H1 (cell line): ENCODE measurements at regions not wholly inside any gene's neighbourhood (a gene's known extent, or its start where the extent isn't known, plus 50 kb on each side); places are given as distances from the start of the nearest gene placed in this dataset.
A peak's percentile ranks its signal among the peaks of the same experiment; 100 is the strongest.

Experiments
- CTCF ChIA-PET: fragments of 300-600 bp; sonication (Branson Sonifier 250); formaldehyde crosslinking; loops from one replicate; lab custom pipeline; 2021; ENCODE audit not compliant: partially characterized antibody; lab: Charles Lee
- POLR2A ChIA-PET: fragments of 300-600 bp; sonication (Branson Sonifier 250); formaldehyde crosslinking; loops from one replicate; lab custom pipeline; 2021; ENCODE audit warnings: inconsistent platforms; ENCODE audit not compliant: partially characterized antibody; lab: Charles Lee
- DNase-seq, 2 experiments: peaks; one replicate each; pipeline versions ENCODE4 v3.0.0 to v3.0.0-alpha.2; 2010 to 2022; ENCODE audit warnings: low spot score in 2 of 2, low read depth in 1 of 2, mixed read lengths in 1 of 2
- FAIRE-seq: peaks from 2 replicates; lab custom pipeline; 2011; peaks lifted over from hg19 to GRCh38; lab: Jason Lieb, UNC
- H2AFZ ChIP-seq: 2 replicates; pipeline ENCODE4 v1.8.1; 2012; ENCODE audit warnings: low read length, inconsistent platforms
- H2AK5ac ChIP-seq: 2 replicates; pipeline ENCODE4 v1.6.1; 2013; ENCODE audit warnings: low read depth, low read length
- H2BK120ac ChIP-seq: replicated peaks from 2 replicates; pipeline ENCODE3; 2013; ENCODE audit warnings: low read depth, low read length, inconsistent platforms
- H2BK12ac ChIP-seq: 2 replicates; pipeline ENCODE4 v1.6.1; 2013; ENCODE audit warnings: low read depth, low read length
- H2BK15ac ChIP-seq: 2 replicates; pipeline ENCODE4 v1.6.1; 2013; ENCODE audit warnings: low read length
- H2BK20ac ChIP-seq: 2 replicates; pipeline ENCODE4 v1.6.1; 2013; ENCODE audit warnings: low read length
- H2BK5ac ChIP-seq: 2 replicates; pipeline ENCODE4 v1.6.1; 2013; ENCODE audit warnings: low read depth, low read length
- H3K14ac ChIP-seq: 2 replicates; pipeline ENCODE4 v1.6.1; 2013; ENCODE audit warnings: inconsistent platforms; ENCODE audit not compliant: insufficient read length
- H3K18ac ChIP-seq: 2 replicates; pipeline ENCODE4 v1.6.1; 2013; ENCODE audit warnings: low read length; ENCODE audit errors: extremely low read depth
- H3K23ac ChIP-seq: 2 replicates; pipeline ENCODE4 v1.6.1; 2013; ENCODE audit warnings: inconsistent platforms; ENCODE audit not compliant: insufficient read length
- H3K23me2 ChIP-seq: 2 replicates; pipeline ENCODE4 v1.6.1; 2013; ENCODE audit warnings: low read depth, low read length
- H3K27ac ChIP-seq: 2 replicates; pipeline ENCODE4 v1.6.1; 2011; ENCODE audit warnings: low read depth, low read length, inconsistent platforms
- H3K27me3 ChIP-seq, 4 experiments: replicated peaks in 1 of 4; 1 replicate in 1 of 4; 2 replicates in 3 of 4; pipeline versions ENCODE4 v1.6.1 to v1.8.1; 2011 to 2013; ENCODE audit warnings: low read length in 3 of 4, mild to moderate bottlenecking in 3 of 4, inconsistent platforms in 2 of 4, mixed read lengths in 2 of 4, moderate library complexity in 1 of 4; ENCODE audit not compliant: control insufficient read depth in 3 of 4, insufficient read depth in 3 of 4; ENCODE audit errors: extremely low read depth in 1 of 4
- H3K36me3 ChIP-seq, 4 experiments: 2 replicates each; pipeline versions ENCODE4 v1.6.1 to v1.8.1; 2011 to 2013; ENCODE audit warnings: mild to moderate bottlenecking in 4 of 4, low read length in 3 of 4, moderate library complexity in 2 of 4, control low read depth in 1 of 4, inconsistent platforms in 1 of 4; ENCODE audit not compliant: insufficient read depth in 4 of 4, control insufficient read depth in 2 of 4
- H3K4ac ChIP-seq: replicated peaks from 2 replicates; pipeline ENCODE3; 2013; ENCODE audit warnings: low read length, low read depth, mixed read lengths, inconsistent platforms; ENCODE audit not compliant: insufficient read length
- H3K4me1 ChIP-seq, 4 experiments: replicated peaks in 1 of 4; 1 replicate in 1 of 4; 2 replicates in 3 of 4; pipeline versions ENCODE4 v1.6.1 to v1.8.1; 2011 to 2013; ENCODE audit warnings: low read length in 3 of 4, inconsistent platforms in 2 of 4, mixed read lengths in 1 of 4; ENCODE audit not compliant: insufficient read depth in 4 of 4, control insufficient read depth in 3 of 4
- H3K4me2 ChIP-seq, 2 experiments: 2 replicates each; pipeline versions ENCODE4 v1.6.1 to v1.8.1; 2011 to 2013; ENCODE audit warnings: low read depth in 2 of 2, low read length in 2 of 2, control low read depth in 1 of 2, inconsistent platforms in 1 of 2, mild to moderate bottlenecking in 1 of 2; ENCODE audit not compliant: insufficient read depth in 1 of 2
- H3K4me3 ChIP-seq, 4 experiments: fragments of 200-600, 300-600 bp in 1 of 4; sonication (generic), shearing (Covaris generic), sonication (Bioruptor Twin) in 1 of 4; 2 replicates each; pipeline versions ENCODE4 v1.5.1 to v1.8.1; 2011 to 2016; ENCODE audit warnings: low read length in 4 of 4, low read depth in 3 of 4, control low read depth in 2 of 4, inconsistent platforms in 2 of 4, mild to moderate bottlenecking in 2 of 4, mixed read lengths in 1 of 4, moderate library complexity in 1 of 4; ENCODE audit not compliant: insufficient read depth in 2 of 4; ENCODE audit errors: extremely low read depth in 1 of 4
- H3K56ac ChIP-seq: replicated peaks from 2 replicates; pipeline ENCODE3; 2013; ENCODE audit warnings: low read depth, mild to moderate bottlenecking, mixed read lengths, low read length, inconsistent platforms; ENCODE audit not compliant: insufficient read length
- H3K79me1 ChIP-seq: 2 replicates; pipeline ENCODE4 v1.6.1; 2013; ENCODE audit warnings: low read depth, low read length, control low read depth
- H3K79me2 ChIP-seq, 2 experiments: 2 replicates each; pipeline versions ENCODE4 v1.6.1 to v1.8.1; 2012 to 2013; ENCODE audit warnings: low read length in 2 of 2, mild to moderate bottlenecking in 2 of 2, inconsistent platforms in 1 of 2; ENCODE audit not compliant: insufficient read depth in 2 of 2, control insufficient read depth in 1 of 2
- H3K9ac ChIP-seq, 4 experiments: replicated peaks in 1 of 4; 1 replicate in 1 of 4; 2 replicates in 3 of 4; pipeline versions ENCODE4 v1.6.1 to v1.8.1; 2011 to 2013; ENCODE audit warnings: low read depth in 3 of 4, low read length in 3 of 4, control low read depth in 2 of 4, mild to moderate bottlenecking in 2 of 4, moderate library complexity in 2 of 4, inconsistent platforms in 1 of 4; ENCODE audit errors: extremely low read depth in 1 of 4
- H3K9me3 ChIP-seq, 2 experiments: 2 replicates each; pipeline versions ENCODE4 v1.6.1 to v1.8.1; 2012 to 2013; ENCODE audit warnings: mild to moderate bottlenecking in 2 of 2, moderate library complexity in 2 of 2, control low read depth in 1 of 2, inconsistent platforms in 1 of 2, low read depth in 1 of 2, low read length in 1 of 2, mixed read lengths in 1 of 2; ENCODE audit not compliant: insufficient read depth in 2 of 2
- H4K20me1 ChIP-seq, 2 experiments: replicated peaks in 1 of 2; 2 replicates each; pipeline versions ENCODE3 to v1.8.1; 2011 to 2013; ENCODE audit warnings: inconsistent platforms in 2 of 2, low read length in 2 of 2, mild to moderate bottlenecking in 1 of 2; ENCODE audit not compliant: insufficient read depth in 2 of 2, control insufficient read depth in 1 of 2
- H4K5ac ChIP-seq: 2 replicates; pipeline ENCODE4 v1.6.1; 2013; ENCODE audit warnings: low read length, low read depth, mixed read lengths, inconsistent platforms; ENCODE audit not compliant: insufficient read length
- H4K8ac ChIP-seq: 2 replicates; pipeline ENCODE4 v1.8.0; 2013; ENCODE audit warnings: mild to moderate bottlenecking, moderate library complexity, low read length, inconsistent platforms; ENCODE audit not compliant: insufficient read depth; ENCODE audit errors: extremely low read depth
- H4K91ac ChIP-seq: replicated peaks from 2 replicates; pipeline ENCODE3; 2013; ENCODE audit warnings: low read length, mixed read lengths, inconsistent platforms; ENCODE audit not compliant: insufficient read length
- CEBPB ChIP-seq: IDR thresholded peaks from 2 replicates; pipeline ENCODE4 v1.6.1; 2012; ENCODE audit warnings: low read depth, low read length
- HDAC2 ChIP-seq, 2 experiments: fragments of 300-600 bp in 1 of 2; sonication (generic) in 1 of 2; IDR thresholded peaks; 2 replicates each; pipeline ENCODE4 v1.6.1; 2011 to 2012; ENCODE audit warnings: low read depth in 2 of 2, low read length in 2 of 2, mild to moderate bottlenecking in 2 of 2, moderate library complexity in 2 of 2, borderline replicate concordance in 1 of 2, inconsistent platforms in 1 of 2
- HDAC6 ChIP-seq: IDR thresholded peaks from one replicate; pipeline ENCODE4 v1.7.1; 2012; ENCODE audit warnings: low read depth, mild to moderate bottlenecking, inconsistent platforms, low read length, moderate library complexity
- KDM4A ChIP-seq: IDR thresholded peaks from one replicate; pipeline ENCODE4 v1.7.1; 2012; ENCODE audit warnings: low read depth, mild to moderate bottlenecking, moderate library complexity, low read length, inconsistent platforms; ENCODE audit not compliant: severe bottlenecking
- NANOG ChIP-seq: IDR thresholded peaks from 2 replicates; pipeline ENCODE4 v1.6.1; 2011; ENCODE audit warnings: low read length, low read depth, mild to moderate bottlenecking, inconsistent platforms; ENCODE audit not compliant: insufficient read depth, poor library complexity, severe bottlenecking
- NRF1 ChIP-seq: IDR thresholded peaks from 2 replicates; pipeline ENCODE4 v1.6.1; 2011; ENCODE audit warnings: mild to moderate bottlenecking, low read depth, low read length, improper control_type of control experiment
- POLR2AphosphoS5 ChIP-seq: IDR thresholded peaks from 2 replicates; pipeline ENCODE4 v1.6.1; 2011; ENCODE audit warnings: low read depth, low read length
- POU5F1 ChIP-seq: IDR thresholded peaks from 2 replicates; pipeline ENCODE4 v1.6.1; 2011; ENCODE audit warnings: low read depth, mild to moderate bottlenecking, low read length, moderate library complexity
- SIN3A ChIP-seq, 2 experiments: IDR thresholded peaks in 1 of 2; conservative IDR thresholded peaks in 1 of 2; 2 replicates each; pipeline ENCODE4 v1.6.1; 2011 to 2012; ENCODE audit warnings: low read length in 2 of 2, improper control_type of control experiment in 1 of 2, low read depth in 1 of 2, mild to moderate bottlenecking in 1 of 2
- SIRT6 ChIP-seq: IDR thresholded peaks from one replicate; pipeline ENCODE4 v1.7.1; 2012; ENCODE audit warnings: low read length, inconsistent platforms
- SP4 ChIP-seq: IDR thresholded peaks from 2 replicates; pipeline ENCODE4 v1.6.1; 2012; ENCODE audit warnings: low read length, inconsistent platforms
- TBP ChIP-seq: IDR thresholded peaks from 2 replicates; pipeline ENCODE4 v1.6.1; 2011; ENCODE audit warnings: low read depth, low read length, improper control_type of control experiment
- ZNF274 ChIP-seq: IDR thresholded peaks from 2 replicates; pipeline ENCODE4 v1.7.0; 2012; ENCODE audit warnings: low read length, borderline replicate concordance; ENCODE audit errors: extremely low read depth
- WGBS, 2 experiments: shearing (Covaris generic) in 1 of 2; methylation state at CpG; one replicate each; pipeline versions ENCODE4 v1.1.6 to v1.1.7; 2013 to 2015; ENCODE audit warnings: low lambda C conversion rate in 2 of 2, mixed read lengths in 2 of 2, inconsistent platforms in 1 of 2, low coverage in 1 of 2, missing lambda C conversion rate in 1 of 2; ENCODE audit not compliant: insufficient replicate concordance in 2 of 2, insufficient coverage in 1 of 2, insufficient read length in 1 of 2; ENCODE audit errors: extremely low coverage in 1 of 2, missing lambda C conversion rate in 1 of 2; 5-methylcytosine and 5-hydroxymethylcytosine counted together

DNA sequence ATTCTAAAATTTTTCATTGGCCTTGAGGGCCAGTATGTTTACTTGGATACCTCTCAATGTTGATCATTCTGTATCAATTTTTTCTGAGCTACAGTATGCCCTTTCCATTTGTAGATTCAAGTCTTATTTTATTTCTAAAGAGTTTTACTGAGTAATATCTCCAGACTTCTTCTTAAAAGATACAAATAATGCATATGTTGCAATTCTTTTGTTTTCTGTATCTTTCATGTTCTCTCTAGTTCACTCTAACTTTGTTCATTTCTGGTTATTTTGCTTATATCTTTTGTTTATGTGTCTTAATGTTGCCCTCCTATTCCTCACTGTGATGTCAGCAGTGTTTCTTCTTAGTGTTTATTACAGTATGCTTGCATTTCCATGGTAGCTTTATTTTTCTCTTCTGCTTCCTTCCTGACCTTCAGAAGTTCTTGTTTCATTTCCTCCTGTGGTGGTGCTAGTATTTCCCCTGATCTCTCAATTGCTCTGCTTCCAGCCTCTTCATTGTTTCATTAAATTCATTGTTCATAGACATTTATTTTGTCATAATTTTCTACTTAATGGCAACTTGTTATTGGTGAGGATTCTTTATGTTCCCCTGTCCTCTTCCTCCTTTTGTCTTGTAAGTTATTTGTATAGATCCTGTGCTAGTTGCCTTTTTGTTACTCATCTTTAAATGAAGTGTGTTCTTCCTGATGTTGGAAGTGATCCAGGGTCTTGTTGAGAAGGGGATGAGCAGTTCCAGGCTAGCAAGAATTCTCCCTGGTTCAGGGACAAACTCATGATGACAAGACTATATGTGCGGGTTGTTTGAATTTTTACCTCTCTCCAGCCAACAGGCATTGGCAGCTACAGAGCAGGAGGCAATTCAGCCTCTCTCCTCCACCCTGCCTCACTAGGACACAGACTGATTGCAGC is 160.8 kb downstream of the DEPDC1B start:
- no peak overlapping the region for H3K27ac ChIP-seq
- H2AK5ac ChIP-seq: no peak overlapping the region
- no peak overlapping the region for H2BK15ac ChIP-seq
- FAIRE-seq: no peak
- H2BK5ac ChIP-seq: no peak overlapping the region; the same call in 1 of the 2 replicates
- H2BK12ac ChIP-seq: no peak overlapping the region
- H3K9me3 ChIP-seq: no peaks in the 10 kb centered on the region
- H2AFZ ChIP-seq: no peak overlapping the region
- no peak overlapping the region for H3K4ac ChIP-seq
- H3K18ac ChIP-seq: no peak overlapping the region
- no peaks in the 10 kb centered on the region for H3K79me2 ChIP-seq
- no peak overlapping the region for H4K5ac ChIP-seq
- H4K91ac ChIP-seq: no peak overlapping the region
- peak overlapping the region; percentile 22; the same call in 1 of the 2 replicates for H4K8ac ChIP-seq
- no peak overlapping the region for H3K4me3 ChIP-seq
- 91% methylated on average over 1 of the region's 1 CpG; no CpG with 5 or more reads in 1 of the 2 experiments for WGBS, 2 experiments
- CTCF ChIA-PET: interaction anchor here (0.8 kb wide), 1 partner anchor 475 kb away, joined by 3 read pairs; no protein-coding TSS in a partner anchor
- H3K4me2 ChIP-seq: no peak overlapping the region
- H2BK120ac ChIP-seq: no peak overlapping the region
- no peak overlapping the region for H3K56ac ChIP-seq
- H4K20me1 ChIP-seq: no peaks in the 10 kb centered on the region
- H3K36me3 ChIP-seq: no peaks in the 10 kb centered on the region
- H3K9ac ChIP-seq: no peak overlapping the region
- no peak overlapping the region for H2BK20ac ChIP-seq
- no peaks in the 10 kb centered on the region for H3K23me2 ChIP-seq
- no peak for DNase-seq
- H3K14ac ChIP-seq: no peak overlapping the region
- POLR2A ChIA-PET: no interaction called here
- H3K4me1 ChIP-seq: peaks cover 0 to 8% (median 2%) of the 10 kb centered on the region in 4 experiments; a peak in 4 of 7 replicates
- no peak overlapping the region for H3K23ac ChIP-seq
- no peaks in the 10 kb centered on the region for H3K79me1 ChIP-seq
- no peaks in the 10 kb centered on the region for H3K27me3 ChIP-seq
- TF ChIP-seq HDAC2 (IDR thresholded peaks at IDR 0.05; ENCODE audit: borderline replicate concordance in 1 of 2, low read depth in 2 of 2, low read length in 2 of 2) (no peak), KDM4A (no peak), NANOG (no peak), POLR2AphosphoS5 (no peak), TBP (no peak), POU5F1 (no peak), SIN3A (conservative IDR thresholded peaks at IDR 0.05 in 1 of 2, IDR thresholded peaks at IDR 0.05 in 1 of 2; ENCODE audit: low read depth in 1 of 2, low read length in 2 of 2) (no peak), HDAC6 (no peak), NRF1 (no peak), SP4 (no peak), CEBPB (no peak), ZNF274 (no peak), SIRT6 (no peak)
